ENCODE measurements at regions not wholly inside any gene's neighbourhood (a gene's known extent, or its start where the extent isn't known, plus 50 kb on each side); places are given as distances from the start of the nearest gene placed in this dataset.

DNA sequence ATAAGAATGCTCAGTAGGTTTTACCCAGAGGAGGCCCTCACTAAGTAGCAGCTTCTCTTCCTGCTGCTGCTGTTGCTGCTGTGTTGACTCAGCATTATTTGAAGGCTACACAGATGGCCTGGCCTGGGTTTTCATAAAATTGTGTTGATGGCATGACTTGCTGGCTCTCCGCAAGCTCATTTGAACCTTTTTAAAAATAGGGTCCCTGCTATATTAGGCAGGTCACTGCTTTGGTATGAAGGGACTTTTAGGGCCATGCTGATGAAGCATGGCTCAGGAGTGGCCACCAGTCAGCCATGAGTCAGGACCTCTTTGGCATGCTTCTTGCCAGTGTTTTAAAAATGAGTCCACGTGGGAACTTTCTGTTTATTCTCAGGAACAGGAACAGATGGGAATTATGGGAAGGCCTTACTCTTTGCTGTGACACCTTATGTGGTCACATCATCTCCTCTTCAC lies 128.7 kb downstream of the MID1IP1 start:
- TF ChIP-seq, protein P1, sequence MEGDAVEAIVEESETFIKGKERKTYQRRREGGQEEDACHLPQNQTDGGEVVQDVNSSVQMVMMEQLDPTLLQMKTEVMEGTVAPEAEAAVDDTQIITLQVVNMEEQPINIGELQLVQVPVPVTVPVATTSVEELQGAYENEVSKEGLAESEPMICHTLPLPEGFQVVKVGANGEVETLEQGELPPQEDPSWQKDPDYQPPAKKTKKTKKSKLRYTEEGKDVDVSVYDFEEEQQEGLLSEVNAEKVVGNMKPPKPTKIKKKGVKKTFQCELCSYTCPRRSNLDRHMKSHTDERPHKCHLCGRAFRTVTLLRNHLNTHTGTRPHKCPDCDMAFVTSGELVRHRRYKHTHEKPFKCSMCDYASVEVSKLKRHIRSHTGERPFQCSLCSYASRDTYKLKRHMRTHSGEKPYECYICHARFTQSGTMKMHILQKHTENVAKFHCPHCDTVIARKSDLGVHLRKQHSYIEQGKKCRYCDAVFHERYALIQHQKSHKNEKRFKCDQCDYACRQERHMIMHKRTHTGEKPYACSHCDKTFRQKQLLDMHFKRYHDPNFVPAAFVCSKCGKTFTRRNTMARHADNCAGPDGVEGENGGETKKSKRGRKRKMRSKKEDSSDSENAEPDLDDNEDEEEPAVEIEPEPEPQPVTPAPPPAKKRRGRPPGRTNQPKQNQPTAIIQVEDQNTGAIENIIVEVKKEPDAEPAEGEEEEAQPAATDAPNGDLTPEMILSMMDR (IDR thresholded peaks at IDR 0.05; ENCODE audit: insufficient read depth, low read length, poor library complexity, severe bottlenecking), result no peak
- TF ChIP-seq EZH2phosphoT487 (conservative IDR thresholded peaks at IDR 0.05; ENCODE audit: low read length), result no peak
